ENCODE measurements at regions not wholly inside any gene's neighbourhood (a gene's known extent, or its start where the extent isn't known, plus 50 kb on each side); places are given as distances from the start of the nearest gene placed in this dataset.

- TF ChIP-seq ZNF384 (IDR thresholded peaks at IDR 0.05): no peak
- no peak for TF ChIP-seq NFRKB (IDR thresholded peaks at IDR 0.05)
- no peak for TF ChIP-seq SUZ12 (IDR thresholded peaks at IDR 0.05)
- no peak for TF ChIP-seq SP1 (IDR thresholded peaks at IDR 0.05)
- TF ChIP-seq FOXM1 (IDR thresholded peaks at IDR 0.05; ENCODE audit: borderline replicate concordance): no peak
- TF ChIP-seq FOXA1 (IDR thresholded peaks at IDR 0.05): no peak
- TF ChIP-seq ARNT (IDR thresholded peaks at IDR 0.05): no peak
- no peak for TF ChIP-seq LEF1 (IDR thresholded peaks at IDR 0.05; ENCODE audit: borderline replicate concordance)
These were observed 93.6 kb upstream of the SNRPN start for GRCh38 chr15:24861014-24861690.
